Endothelial cell of umbilical vein (primary cell): ENCODE measurements at regions not wholly inside any gene's neighbourhood (a gene's known extent, or its start where the extent isn't known, plus 50 kb on each side); places are given as distances from the start of the nearest gene placed in this dataset.

ENCODE experiments used
- BruUV-seq: library from RNA; stranded (reverse); fragments of 400-500 nt; replicated peaks from 2 replicates; lab custom pipeline; 2021; lab: Mats Ljungman, UMichigan
- CTCF ChIA-PET: fragments of 300-600, 350-600 bp; sonication (Branson Sonifier 250); formaldehyde crosslinking; loops from one replicate; lab custom pipeline; 2021; ENCODE audit warnings: antibody characterized with exemption, inconsistent platforms; lab: Charles Lee
- POLR2A ChIA-PET: fragments of 300-600, 350-600 bp; sonication (Branson Sonifier 250); formaldehyde crosslinking; loops from one replicate; lab custom pipeline; 2021; ENCODE audit warnings: antibody characterized with exemption, inconsistent platforms; lab: Charles Lee
- DNase-seq: peaks from one replicate; pipeline ENCODE4 v3.0.0-alpha.2; 2011; ENCODE audit warnings: low read depth, low spot score
- FAIRE-seq: peaks from 2 replicates; lab custom pipeline; 2011; peaks lifted over from hg19 to GRCh38; lab: Jason Lieb, UNC
- H2AFZ ChIP-seq: 2 replicates; pipeline ENCODE4 v1.6.0; 2012; ENCODE audit warnings: low read depth, low read length, control low read depth, inconsistent platforms
- H3K27ac ChIP-seq: 2 replicates; pipeline ENCODE4 v1.5.1; 2011; ENCODE audit warnings: low read depth, mild to moderate bottlenecking, control low read depth, low read length, moderate library complexity; ENCODE audit not compliant: insufficient read depth
- H3K27me3 ChIP-seq, 2 experiments: 2 replicates each; pipeline versions ENCODE4 v1.6.0 to v1.6.1; 2011; ENCODE audit warnings: low read length in 2 of 2, mixed read lengths in 1 of 2; ENCODE audit not compliant: control insufficient read depth in 2 of 2, insufficient read depth in 2 of 2
- H3K36me3 ChIP-seq, 2 experiments: 2 replicates in 1 of 2; 3 replicates in 1 of 2; pipeline ENCODE4 v1.5.1; 2011; ENCODE audit warnings: low read length in 2 of 2, mild to moderate bottlenecking in 1 of 2, moderate library complexity in 1 of 2; ENCODE audit not compliant: control insufficient read depth in 2 of 2, insufficient read depth in 2 of 2; ENCODE audit errors: extremely low read depth in 1 of 2
- H3K4me1 ChIP-seq: 3 replicates; pipeline ENCODE4 v1.5.1; 2011; ENCODE audit warnings: mild to moderate bottlenecking, low read length; ENCODE audit not compliant: control insufficient read depth, insufficient read depth; ENCODE audit errors: extremely low read depth
- H3K4me2 ChIP-seq: 2 replicates; pipeline ENCODE4 v1.6.1; 2011; ENCODE audit warnings: low read length, control low read depth, mixed read lengths; ENCODE audit not compliant: insufficient read depth
- H3K4me3 ChIP-seq, 3 experiments: fragments of 200-600 bp in 1 of 3; sonication (generic), shearing (Covaris generic) in 1 of 3; replicated peaks in 1 of 3; 2 replicates each; pipeline ENCODE4 v1.5.1; 2011 to 2016; ENCODE audit warnings: control low read depth in 3 of 3, low read length in 3 of 3, mild to moderate bottlenecking in 2 of 3, inconsistent platforms in 1 of 3, low read depth in 1 of 3, moderate library complexity in 1 of 3; ENCODE audit not compliant: insufficient read depth in 1 of 3
- H3K79me2 ChIP-seq: 2 replicates; pipeline ENCODE4 v1.6.0; 2012; ENCODE audit warnings: low read length, inconsistent platforms; ENCODE audit not compliant: control insufficient read depth, insufficient read depth
- H3K9ac ChIP-seq: replicated peaks from 2 replicates; pipeline ENCODE3; 2011; ENCODE audit warnings: low read length, control low read depth; ENCODE audit not compliant: insufficient read depth; ENCODE audit errors: extremely low read depth
- H3K9me1 ChIP-seq: replicated peaks from 3 replicates; pipeline ENCODE4 v1.6.0; 2011; ENCODE audit warnings: mild to moderate bottlenecking, low read length; ENCODE audit not compliant: control insufficient read depth, insufficient read depth; ENCODE audit errors: extremely low read depth
- H3K9me3 ChIP-seq: replicated peaks from 2 replicates; pipeline ENCODE4 v1.5.1; 2012; ENCODE audit warnings: low read length, inconsistent platforms; ENCODE audit not compliant: control insufficient read depth, insufficient read depth
- H4K20me1 ChIP-seq: replicated peaks from 2 replicates; pipeline ENCODE3; 2011; ENCODE audit warnings: mild to moderate bottlenecking, low read length; ENCODE audit not compliant: control insufficient read depth, insufficient read depth; ENCODE audit errors: extremely low read depth
- CTCF ChIP-seq, 2 donors: IDR thresholded peaks; 1 replicate in 1 of 2; 2 replicates in 1 of 2; pipeline ENCODE4 v1.5.1; 2011; ENCODE audit warnings: low read length in 2 of 2, mild to moderate bottlenecking in 2 of 2, moderate library complexity in 2 of 2, control low read depth in 1 of 2, inconsistent platforms in 1 of 2, low read depth in 1 of 2; ENCODE audit not compliant: insufficient read depth in 1 of 2; ENCODE audit errors: extremely low read depth in 1 of 2
- EZH2 ChIP-seq: IDR thresholded peaks from 2 replicates; pipeline ENCODE4 v1.6.1; 2012; ENCODE audit warnings: borderline replicate concordance, low read depth, mild to moderate bottlenecking, moderate library complexity, low read length, inconsistent platforms; ENCODE audit not compliant: severe bottlenecking
- FOS ChIP-seq: IDR thresholded peaks from 2 replicates; pipeline ENCODE4 v1.6.1; 2011; ENCODE audit warnings: mild to moderate bottlenecking, low read length, moderate library complexity, borderline replicate concordance; ENCODE audit not compliant: insufficient read depth
- POLR2A ChIP-seq: IDR thresholded peaks from 2 replicates; pipeline ENCODE4 v1.6.1; 2012; ENCODE audit warnings: low read depth, mild to moderate bottlenecking, control low read depth, low read length
- POLR2AphosphoS5 ChIP-seq: IDR thresholded peaks from 2 replicates; pipeline ENCODE4 v1.6.1; 2012; ENCODE audit warnings: low read depth, mild to moderate bottlenecking, control low read depth, low read length, moderate library complexity; ENCODE audit not compliant: insufficient read depth
- dilution Hi-C: fragments of 300-500 bp; cut with MboI; formaldehyde crosslinking; loops from one replicate; pipeline ENCODE4 v1.15.0; 2019; ENCODE audit warnings: low sequenced_read_pairs; ENCODE audit not compliant: extremely low pct_ligation_motif_present
- intact Hi-C: fragments of 100-400 bp; cut with micrococcal nuclease; formaldehyde crosslinking; loops from one replicate; pipeline ENCODE4 v1.10.0; 2022

GRCh38 chr18:56358608-56359280 lies 279.6 kb downstream of the TXNL1 start:
- no TSS peak for BruUV-seq
- no peak overlapping the region for H3K4me2 ChIP-seq
- ChIA-PET CTCF (interaction anchor here (0.6 to 1.7 kb wide), 7 partner anchors 11 to 1350 kb away, joined by 3 to 9 read pairs (median 3); no protein-coding TSS in a partner anchor), POLR2A (no interaction called here)
- intact Hi-C loops (loop anchor here (1.0 kb wide), 1 partner anchor 218 kb away; no protein-coding TSS in a partner anchor), dilution Hi-C loops (no loop called here)
- TF ChIP-seq POLR2A, result no peak
- TF ChIP-seq POLR2AphosphoS5, result no peak
- no peak for TF ChIP-seq FOS
- TF ChIP-seq EZH2, result no peak
- TF ChIP-seq CTCF (IDR thresholded peaks at IDR 0.05; ENCODE audit: extremely low read depth in 1 of 2, insufficient read depth in 1 of 2, low read depth in 1 of 2, low read length in 2 of 2), result no peak
- H3K9me1 ChIP-seq, result no peaks in the 10 kb centered on the region
- no peak overlapping the region for H2AFZ ChIP-seq
- no peaks in the 10 kb centered on the region for H3K9me3 ChIP-seq
- H3K9ac ChIP-seq, result no peak overlapping the region
- H3K79me2 ChIP-seq, result no peaks in the 10 kb centered on the region
- H3K27ac ChIP-seq, result no peak overlapping the region
- no peaks in the 10 kb centered on the region for H3K4me1 ChIP-seq
- H3K36me3 ChIP-seq, result no peaks in the 10 kb centered on the region
- H3K27me3 ChIP-seq, result no peaks in the 10 kb centered on the region
- FAIRE-seq (no peak), DNase-seq (no peak)
- no peaks in the 10 kb centered on the region for H4K20me1 ChIP-seq
- H3K4me3 ChIP-seq, result no peak overlapping the region
